NCI-H446 (cell line): ENCODE measurements at regions not wholly inside any gene's neighbourhood (a gene's known extent, or its start where the extent isn't known, plus 50 kb on each side); places are given as distances from the start of the nearest gene placed in this dataset.
"Not testable (repeated sequence)": the region's sequence is repeated elsewhere in the genome, so short reads cannot be mapped to it uniquely, and the experiment has no call there.

Source experiments
- DNase-seq, 2 experiments: peaks; one replicate each; lab custom pipeline; 2025; lab: John Stamatoyannopoulos, UW

- DNase-seq, result no peak
These were observed 897.9 kb upstream of the AUTS2 start for GRCh38 chr7:68700414-68700813.

- no peak for DNase-seq
These were observed 892.0 kb upstream of the AUTS2 start for GRCh38 chr7:68706291-68706690.

GRCh38 chr7:68707159-68707558 is 891.1 kb upstream of the AUTS2 start:
- no peak for DNase-seq

GRCh38 chr7:68707958-68708357 is 890.3 kb upstream of the AUTS2 start:
- DNase-seq, result no peak

GRCh38 chr7:68712956-68713495 is 885.2 kb upstream of the AUTS2 start:
- DNase-seq, result no peak

GRCh38 chr7:68714135-68714534 is 884.1 kb upstream of the AUTS2 start:
- not testable (repeated sequence) for DNase-seq

GRCh38 chr7:68715907-68716306 is 882.4 kb upstream of the AUTS2 start:
- no peak for DNase-seq

- DNase-seq, result no peak
These were observed 881.1 kb upstream of the AUTS2 start for GRCh38 chr7:68717176-68717575.

- no peak for DNase-seq
These were observed 880.2 kb upstream of the AUTS2 start for GRCh38 chr7:68718097-68718551.

- no peak for DNase-seq
These were observed 877.6 kb upstream of the AUTS2 start for GRCh38 chr7:68720697-68721096.

GRCh38 chr7:68722044-68722443 is 876.2 kb upstream of the AUTS2 start:
- no peak for DNase-seq

- DNase-seq, result no peak
These were observed 873.3 kb upstream of the AUTS2 start for GRCh38 chr7:68724965-68725364.

- no peak for DNase-seq
These were observed 872.2 kb upstream of the AUTS2 start for GRCh38 chr7:68725843-68726785.

- DNase-seq, result not testable (repeated sequence)
These were observed 869.6 kb upstream of the AUTS2 start for GRCh38 chr7:68728720-68729119.

- no peak for DNase-seq
These were observed 868.9 kb upstream of the AUTS2 start for GRCh38 chr7:68729371-68729770.

- DNase-seq, result no peak
These were observed 868.1 kb upstream of the AUTS2 start for GRCh38 chr7:68730194-68730593.

- no peak for DNase-seq
These were observed 867.3 kb upstream of the AUTS2 start for GRCh38 chr7:68730964-68731363.

GRCh38 chr7:68733219-68734153 is 864.8 kb upstream of the AUTS2 start:
- no peak for DNase-seq

GRCh38 chr7:68734431-68734830 is 863.8 kb upstream of the AUTS2 start:
- no peak for DNase-seq

GRCh38 chr7:68739306-68739705 is 859.0 kb upstream of the AUTS2 start:
- no peak for DNase-seq

GRCh38 chr7:68744036-68744435 is 854.2 kb upstream of the AUTS2 start:
- no peak for DNase-seq
